T-helper 2 cell treated with Interferon-gamma antibody and Interleukin-4, amounts not matched to agents 5 μg/mL and 100 μg/mL, for 36 hours (primary cell): ENCODE measurements at regions not wholly inside any gene's neighbourhood (a gene's known extent, or its start where the extent isn't known, plus 50 kb on each side); places are given as distances from the start of the nearest gene placed in this dataset.

Experiments
- DNase-seq: peaks from one replicate; pipeline ENCODE4 v3.0.0; 2021; ENCODE audit warnings: low spot score
- H3K27ac Mint-ChIP-seq: one replicate; pipeline ENCODE4 v1.8.0; 2021; ENCODE audit warnings: mild to moderate bottlenecking, mixed read lengths
- H3K27me3 Mint-ChIP-seq: one replicate; pipeline ENCODE4 v1.8.0; 2021; ENCODE audit warnings: low read depth, mixed read lengths
- H3K36me3 Mint-ChIP-seq: one replicate; pipeline ENCODE4 v1.8.0; 2021; ENCODE audit warnings: low read depth, mixed read lengths
- H3K4me1 Mint-ChIP-seq: one replicate; pipeline ENCODE4 v1.8.0; 2021; ENCODE audit warnings: low read depth, mixed read lengths
- H3K4me3 Mint-ChIP-seq: one replicate; pipeline ENCODE4 v1.8.0; 2022; ENCODE audit warnings: mild to moderate bottlenecking, moderate library complexity, mixed read lengths
- H3K9me3 Mint-ChIP-seq: one replicate; pipeline ENCODE4 v1.8.0; 2021; ENCODE audit warnings: mixed read lengths

- no peaks in the 10 kb centered on the region for H3K27me3 Mint-ChIP-seq
- no peaks in the 10 kb centered on the region for H3K36me3 Mint-ChIP-seq
- H3K4me3 Mint-ChIP-seq: no peak overlapping the region
- H3K4me1 Mint-ChIP-seq: no peaks in the 10 kb centered on the region
- H3K9me3 Mint-ChIP-seq: no peaks in the 10 kb centered on the region
- H3K27ac Mint-ChIP-seq: no peak overlapping the region
- DNase-seq: no peak
These were observed 157.7 kb downstream of the FAT3 start for GRCh38 chr11:92382311-92382710.

GRCh38 chr11:92383430-92383829 is 158.8 kb downstream of the FAT3 start:
- Mint-ChIP-seq H3K27me3 (no peaks in the 10 kb centered on the region), H3K36me3 (no peaks in the 10 kb centered on the region), H3K27ac (no peak overlapping the region), H3K4me3 (no peak overlapping the region), H3K9me3 (no peaks in the 10 kb centered on the region), H3K4me1 (no peaks in the 10 kb centered on the region)
- no peak for DNase-seq

- no peak for DNase-seq
- Mint-ChIP-seq H3K4me1 (no peaks in the 10 kb centered on the region), H3K9me3 (no peaks in the 10 kb centered on the region), H3K36me3 (no peaks in the 10 kb centered on the region), H3K27me3 (no peaks in the 10 kb centered on the region), H3K4me3 (no peak overlapping the region), H3K27ac (no peak overlapping the region)
These were observed 159.7 kb downstream of the FAT3 start for GRCh38 chr11:92384358-92384757.

- Mint-ChIP-seq H3K36me3 (no peaks in the 10 kb centered on the region), H3K4me3 (no peak overlapping the region), H3K4me1 (no peaks in the 10 kb centered on the region), H3K9me3 (no peaks in the 10 kb centered on the region), H3K27ac (no peak overlapping the region), H3K27me3 (no peaks in the 10 kb centered on the region)
- DNase-seq: no peak
These were observed 160.2 kb downstream of the FAT3 start for GRCh38 chr11:92384802-92385201.

GRCh38 chr11:92386577-92386976 is 162.0 kb downstream of the FAT3 start:
- Mint-ChIP-seq H3K36me3 (no peaks in the 10 kb centered on the region), H3K4me1 (no peaks in the 10 kb centered on the region), H3K27me3 (no peaks in the 10 kb centered on the region), H3K27ac (no peak overlapping the region), H3K9me3 (no peaks in the 10 kb centered on the region), H3K4me3 (no peak overlapping the region)
- no peak for DNase-seq

- Mint-ChIP-seq H3K4me3 (no peak overlapping the region), H3K9me3 (no peaks in the 10 kb centered on the region), H3K27ac (no peak overlapping the region), H3K4me1 (no peaks in the 10 kb centered on the region), H3K27me3 (no peaks in the 10 kb centered on the region), H3K36me3 (no peaks in the 10 kb centered on the region)
- no peak for DNase-seq
These were observed 163.2 kb downstream of the FAT3 start for GRCh38 chr11:92387859-92388258.

- Mint-ChIP-seq H3K4me1 (no peaks in the 10 kb centered on the region), H3K27me3 (no peaks in the 10 kb centered on the region), H3K4me3 (no peak overlapping the region), H3K27ac (no peak overlapping the region), H3K9me3 (no peaks in the 10 kb centered on the region), H3K36me3 (no peaks in the 10 kb centered on the region)
- DNase-seq: no peak
These were observed 163.8 kb downstream of the FAT3 start for GRCh38 chr11:92388380-92388779.

- Mint-ChIP-seq H3K27ac (no peak overlapping the region), H3K4me1 (no peaks in the 10 kb centered on the region), H3K9me3 (no peaks in the 10 kb centered on the region), H3K4me3 (no peak overlapping the region), H3K27me3 (no peaks in the 10 kb centered on the region), H3K36me3 (no peaks in the 10 kb centered on the region)
- no peak for DNase-seq
These were observed 166.2 kb downstream of the FAT3 start for GRCh38 chr11:92390783-92391182.

- Mint-ChIP-seq H3K4me1 (no peaks in the 10 kb centered on the region), H3K9me3 (no peaks in the 10 kb centered on the region), H3K27me3 (no peaks in the 10 kb centered on the region), H3K36me3 (no peaks in the 10 kb centered on the region), H3K4me3 (no peak overlapping the region), H3K27ac (no peak overlapping the region)
- DNase-seq: no peak
These were observed 166.7 kb downstream of the FAT3 start for GRCh38 chr11:92391364-92391763.

GRCh38 chr11:92391808-92392207 is 167.2 kb downstream of the FAT3 start:
- Mint-ChIP-seq H3K4me1 (no peaks in the 10 kb centered on the region), H3K9me3 (no peaks in the 10 kb centered on the region), H3K27ac (no peak overlapping the region), H3K36me3 (no peaks in the 10 kb centered on the region), H3K4me3 (no peak overlapping the region), H3K27me3 (no peaks in the 10 kb centered on the region)
- no peak for DNase-seq

- Mint-ChIP-seq H3K27me3 (no peaks in the 10 kb centered on the region), H3K4me1 (no peaks in the 10 kb centered on the region), H3K4me3 (no peak overlapping the region), H3K9me3 (no peaks in the 10 kb centered on the region), H3K27ac (no peak overlapping the region), H3K36me3 (no peaks in the 10 kb centered on the region)
- DNase-seq: no peak
These were observed 168.6 kb downstream of the FAT3 start for GRCh38 chr11:92393218-92393617.

GRCh38 chr11:92396133-92396532 is 171.5 kb downstream of the FAT3 start:
- no peak overlapping the region for H3K4me3 Mint-ChIP-seq
- H3K27me3 Mint-ChIP-seq: no peaks in the 10 kb centered on the region
- H3K9me3 Mint-ChIP-seq: no peaks in the 10 kb centered on the region
- H3K4me1 Mint-ChIP-seq: no peaks in the 10 kb centered on the region
- no peak overlapping the region for H3K27ac Mint-ChIP-seq
- no peaks in the 10 kb centered on the region for H3K36me3 Mint-ChIP-seq
- no peak for DNase-seq

GRCh38 chr11:92397221-92397755 is 172.7 kb downstream of the FAT3 start:
- H3K27me3 Mint-ChIP-seq: no peaks in the 10 kb centered on the region
- H3K36me3 Mint-ChIP-seq: no peaks in the 10 kb centered on the region
- H3K9me3 Mint-ChIP-seq: no peaks in the 10 kb centered on the region
- H3K27ac Mint-ChIP-seq: no peak overlapping the region
- H3K4me1 Mint-ChIP-seq: no peaks in the 10 kb centered on the region
- DNase-seq: no peak
- H3K4me3 Mint-ChIP-seq: no peak overlapping the region

GRCh38 chr11:92399705-92400104 is 175.1 kb downstream of the FAT3 start:
- peaks cover under 1% of the 10 kb centered on the region for H3K9me3 Mint-ChIP-seq
- H3K4me3 Mint-ChIP-seq: no peak overlapping the region
- H3K27ac Mint-ChIP-seq: no peak overlapping the region
- DNase-seq: no peak
- no peaks in the 10 kb centered on the region for H3K27me3 Mint-ChIP-seq
- H3K4me1 Mint-ChIP-seq: no peaks in the 10 kb centered on the region
- no peaks in the 10 kb centered on the region for H3K36me3 Mint-ChIP-seq

GRCh38 chr11:92401520-92401919 is 176.9 kb downstream of the FAT3 start:
- Mint-ChIP-seq H3K4me3 (no peak overlapping the region), H3K27me3 (no peaks in the 10 kb centered on the region), H3K36me3 (no peaks in the 10 kb centered on the region), H3K27ac (no peak overlapping the region), H3K4me1 (no peaks in the 10 kb centered on the region), H3K9me3 (peaks cover 4% of the 10 kb centered on the region)
- DNase-seq: no peak
